ENCODE measurements at regions not wholly inside any gene's neighbourhood (a gene's known extent, or its start where the extent isn't known, plus 50 kb on each side); places are given as distances from the start of the nearest gene placed in this dataset.

DNA sequence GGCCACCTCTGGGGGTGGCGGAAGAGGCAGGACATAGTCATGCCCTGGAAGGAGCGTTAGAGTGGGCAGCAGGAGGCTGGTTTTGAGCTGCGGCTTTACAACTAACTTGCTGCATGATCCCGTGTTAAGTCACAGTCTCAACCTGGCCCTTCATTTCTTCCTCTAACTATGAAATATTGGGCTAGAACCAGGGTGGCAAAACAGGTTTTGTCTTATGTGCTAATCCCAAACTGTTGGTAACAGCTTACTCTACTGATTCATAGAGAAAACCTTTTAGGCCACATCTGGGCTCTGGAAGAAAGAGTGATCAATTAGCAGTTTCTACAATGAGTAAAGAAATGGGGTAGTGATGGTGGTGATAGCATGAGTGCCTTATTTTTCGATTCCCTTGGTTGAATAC is 74.1 kb upstream of the CLINT1 start:
- CTCF ChIA-PET, result interaction anchor here (0.8 to 2.6 kb wide), 5 partner anchors 10 to 78 kb away, joined by 3 to 14 read pairs (median 4); no protein-coding TSS in a partner anchor
- SMC1A ChIA-PET (ENCODE audit: uncharacterized antibody, unreplicated experiment), result interaction anchor here (1.0 to 1.2 kb wide), 2 partner anchors 10 to 76 kb away, joined by 3 read pairs; no protein-coding TSS in a partner anchor
- Histone ChIP-seq H3K36me3 (ENCODE audit: control insufficient read depth in 2 of 2, insufficient read depth in 2 of 2, low read length in 1 of 2) (no peaks in the 10 kb centered on the region), H3K4me1 (ENCODE audit: control insufficient read depth, insufficient read depth, low read length) (no peaks in the 10 kb centered on the region), H3K27me3 (replicated peaks in 1 of 2; ENCODE audit: control insufficient read depth in 2 of 2, insufficient read depth in 2 of 2, low read length in 1 of 2) (no peaks in the 10 kb centered on the region), H3K27ac (ENCODE audit: control insufficient read depth, insufficient read depth) (no peak overlapping the region), H3K9ac (ENCODE audit: control insufficient read depth, insufficient read depth, low read length) (no peak overlapping the region), H3K4me3 (no peak overlapping the region), H3K9me3 (replicated peaks; ENCODE audit: control insufficient read depth, insufficient read depth, low read length) (peaks cover 2% of the 10 kb centered on the region; the same call in 2 of the 3 replicates), H4K20me1 (ENCODE audit: control insufficient read depth, insufficient read depth) (no peaks in the 10 kb centered on the region), H3K79me2 (ENCODE audit: control insufficient read depth, insufficient read depth, low read length) (no peaks in the 10 kb centered on the region), H2AFZ (ENCODE audit: control insufficient read depth, low read depth, low read length) (no peak overlapping the region), H3K4me2 (ENCODE audit: control insufficient read depth, insufficient read depth) (no peak overlapping the region)
- no TSS peak for BruUV-seq (replicated peaks)
- POLR2A ChIA-PET, result no interaction called here
- FAIRE-seq, result no peak
- intact Hi-C loops (cut with micrococcal nuclease; ENCODE audit: unreplicated experiment), result no loop called here
- in situ Hi-C loops (cut with MboI), result no loop called here
- no peak for ATAC-seq
- TF ChIP-seq, protein P1, sequence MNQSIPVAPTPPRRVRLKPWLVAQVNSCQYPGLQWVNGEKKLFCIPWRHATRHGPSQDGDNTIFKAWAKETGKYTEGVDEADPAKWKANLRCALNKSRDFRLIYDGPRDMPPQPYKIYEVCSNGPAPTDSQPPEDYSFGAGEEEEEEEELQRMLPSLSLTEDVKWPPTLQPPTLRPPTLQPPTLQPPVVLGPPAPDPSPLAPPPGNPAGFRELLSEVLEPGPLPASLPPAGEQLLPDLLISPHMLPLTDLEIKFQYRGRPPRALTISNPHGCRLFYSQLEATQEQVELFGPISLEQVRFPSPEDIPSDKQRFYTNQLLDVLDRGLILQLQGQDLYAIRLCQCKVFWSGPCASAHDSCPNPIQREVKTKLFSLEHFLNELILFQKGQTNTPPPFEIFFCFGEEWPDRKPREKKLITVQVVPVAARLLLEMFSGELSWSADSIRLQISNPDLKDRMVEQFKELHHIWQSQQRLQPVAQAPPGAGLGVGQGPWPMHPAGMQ (IDR thresholded peaks at IDR 0.05; ENCODE audit: borderline replicate concordance), result no peak
- TF ChIP-seq NR2F1 (conservative IDR thresholded peaks at IDR 0.05) (no peak), STAT1 (conservative IDR thresholded peaks at IDR 0.05) (no peak), HDAC6 (IDR thresholded peaks at IDR 0.05; ENCODE audit: unreplicated experiment) (no peak), NRF1 (conservative IDR thresholded peaks at IDR 0.05; ENCODE audit: low read depth, low read length) (no peak), MEF2B (IDR thresholded peaks at IDR 0.05; ENCODE audit: partially characterized antibody, poor library complexity, severe bottlenecking) (no peak)
- TF ChIP-seq, protein P2, sequence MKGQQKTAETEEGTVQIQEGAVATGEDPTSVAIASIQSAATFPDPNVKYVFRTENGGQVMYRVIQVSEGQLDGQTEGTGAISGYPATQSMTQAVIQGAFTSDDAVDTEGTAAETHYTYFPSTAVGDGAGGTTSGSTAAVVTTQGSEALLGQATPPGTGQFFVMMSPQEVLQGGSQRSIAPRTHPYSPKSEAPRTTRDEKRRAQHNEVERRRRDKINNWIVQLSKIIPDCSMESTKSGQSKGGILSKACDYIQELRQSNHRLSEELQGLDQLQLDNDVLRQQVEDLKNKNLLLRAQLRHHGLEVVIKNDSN (IDR thresholded peaks at IDR 0.05; ENCODE audit: borderline replicate concordance, extremely low read length, insufficient read depth, low read depth, low read length), result no peak
- no peak for DNase-seq (ENCODE audit: low read depth, low spot score)
- RAD21 ChIA-PET (ENCODE audit: unreplicated experiment), result no interaction called here
- 59% methylated on average over 5 of the region's 5 CpGs for WGBS (ENCODE audit: insufficient coverage, insufficient replicate concordance, low lambda C conversion rate, missing lambda C conversion rate)
